Suprapubic skin (tissue), 3 donors: ENCODE measurements at regions not wholly inside any gene's neighbourhood (a gene's known extent, or its start where the extent isn't known, plus 50 kb on each side); places are given as distances from the start of the nearest gene placed in this dataset.

Source experiments
- CTCF ChIP-seq, 2 donors: fragments of 200-600 bp in 1 of 2; fragments of 450-650 bp in 1 of 2; sonication (generic) in 1 of 2; IDR thresholded peaks; one replicate each; pipeline ENCODE4 v1.5.1; 2016 to 2019; ENCODE audit warnings: antibody characterized with exemption in 2 of 2, mild to moderate bottlenecking in 1 of 2, moderate library complexity in 1 of 2
- EP300 ChIP-seq: sonication (generic); formaldehyde crosslinking; IDR thresholded peaks from one replicate; pipeline ENCODE4 v1.6.1; 2017; ENCODE audit warnings: antibody characterized with exemption
- POLR2A ChIP-seq, 2 donors: fragments of 450-650 bp; IDR thresholded peaks; one replicate each; pipeline ENCODE4 v1.6.1; 2017; ENCODE audit warnings: antibody characterized with exemption in 2 of 2, mild to moderate bottlenecking in 2 of 2, moderate library complexity in 2 of 2

DNA sequence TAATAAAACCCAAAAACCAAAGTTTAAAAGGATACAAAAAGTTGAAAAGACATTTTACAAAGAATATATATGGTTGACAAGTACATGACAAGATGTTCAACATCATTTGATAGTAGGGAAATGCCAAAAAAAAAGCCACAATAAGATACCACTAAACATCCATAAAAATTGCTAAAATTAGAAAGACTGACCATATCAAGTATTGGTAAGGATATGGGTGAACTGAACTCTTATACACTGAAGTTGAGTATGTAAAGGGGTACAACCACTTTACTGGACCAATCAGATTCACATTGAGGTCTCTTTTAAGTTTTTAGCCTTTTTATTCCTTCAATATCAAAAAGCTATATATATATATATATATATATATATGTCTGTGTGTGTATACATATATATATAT, 190.5 kb upstream of the P2RY1 start:
- TF ChIP-seq CTCF (IDR thresholded peaks at IDR 0.05): no peak
- no peak for TF ChIP-seq POLR2A (IDR thresholded peaks at IDR 0.05)
- TF ChIP-seq EP300: no peak
